ENCODE measurements at regions not wholly inside any gene's neighbourhood (a gene's known extent, or its start where the extent isn't known, plus 50 kb on each side); places are given as distances from the start of the nearest gene placed in this dataset.

- TF ChIP-seq DRAP1 (CRISPR knock-in tag; IDR thresholded peaks at IDR 0.05) (peak; percentile 69), ZNF605 (CRISPR knock-in tag; IDR thresholded peaks at IDR 0.05) (peak; percentile 89), PLSCR1 (CRISPR knock-in tag; IDR thresholded peaks at IDR 0.05; ENCODE audit: borderline replicate concordance) (no peak), ZNF616 (CRISPR knock-in tag; IDR thresholded peaks at IDR 0.05; ENCODE audit: low read depth) (no peak), TFDP1 (CRISPR knock-in tag; IDR thresholded peaks at IDR 0.05; ENCODE audit: borderline replicate concordance) (peak; percentile 32; the same call in 1 of the 2 replicates), CBFB (CRISPR knock-in tag; IDR thresholded peaks at IDR 0.05) (peak; percentile 56; the same call in 1 of the 2 replicates), ZNF512 (CRISPR knock-in tag; IDR thresholded peaks at IDR 0.05) (no peak), NR2F6 (IDR thresholded peaks at IDR 0.05) (peak; percentile 96), NR2F6 (CRISPR knock-in tag; IDR thresholded peaks at IDR 0.05) (peak; percentile 98), MBNL3 (CRISPR knock-in tag; conservative IDR thresholded peaks at IDR 0.05) (no peak), POGK (CRISPR knock-in tag; conservative IDR thresholded peaks at IDR 0.05) (peak; percentile 74; the same call in 1 of the 2 replicates), ETV5 (CRISPR knock-in tag; IDR thresholded peaks at IDR 0.05; ENCODE audit: borderline replicate concordance) (peak; percentile 99), HNF1A (IDR thresholded peaks at IDR 0.05; ENCODE audit: low read depth) (peak; percentile 72), HNF1A (CRISPR knock-in tag; IDR thresholded peaks at IDR 0.05; ENCODE audit: borderline replicate concordance) (peak; percentile 87; the same call in 1 of the 2 replicates), STAT5B (CRISPR knock-in tag; IDR thresholded peaks at IDR 0.05) (0 out of 2 replicates have a peak, but pooled peaks have one; percentile 24), MXD4 (CRISPR knock-in tag; IDR thresholded peaks at IDR 0.05) (0 out of 2 replicates have a peak, but pooled peaks have one; percentile 28), ZBTB42 (CRISPR knock-in tag; IDR thresholded peaks at IDR 0.05) (no peak)
Observed at GRCh38 chr3:124620600-124621063, 109.6 kb upstream of the UMPS start (continued).

All from HepG2 (cell line).